Trophoblast cell (in vitro differentiated cells and primary cell): ENCODE measurements at regions not wholly inside any gene's neighbourhood (a gene's known extent, or its start where the extent isn't known, plus 50 kb on each side); places are given as distances from the start of the nearest gene placed in this dataset.

Experiments
- DNase-seq, 2 donors: peaks; one replicate each; pipeline ENCODE4 v3.0.0-alpha.2; 2016
- H2AFZ ChIP-seq: 2 replicates; pipeline ENCODE4 v1.6.1; 2013; ENCODE audit warnings: low read length, moderate library complexity, mild to moderate bottlenecking; ENCODE audit not compliant: insufficient read depth, poor library complexity
- H2AK5ac ChIP-seq: 2 replicates; pipeline ENCODE4 v1.6.1; 2013; ENCODE audit warnings: mild to moderate bottlenecking, low read length
- H2BK120ac ChIP-seq: 2 replicates; pipeline ENCODE4 v1.6.1; 2013; ENCODE audit warnings: low read length, mild to moderate bottlenecking, moderate library complexity; ENCODE audit not compliant: insufficient read depth, poor library complexity
- H2BK12ac ChIP-seq: 2 replicates; pipeline ENCODE4 v1.6.1; 2013; ENCODE audit warnings: mild to moderate bottlenecking, low read length, moderate library complexity
- H2BK5ac ChIP-seq: 2 replicates; pipeline ENCODE4 v1.6.1; 2013; ENCODE audit warnings: low read length, low read depth, moderate library complexity, mild to moderate bottlenecking; ENCODE audit not compliant: poor library complexity
- H3K14ac ChIP-seq: 2 replicates; pipeline ENCODE4 v1.6.1; 2013; ENCODE audit warnings: mild to moderate bottlenecking, low read length
- H3K18ac ChIP-seq: 2 replicates; pipeline ENCODE4 v1.6.1; 2013; ENCODE audit warnings: mild to moderate bottlenecking, low read length
- H3K23ac ChIP-seq: 2 replicates; pipeline ENCODE4 v1.6.1; 2013; ENCODE audit warnings: low read length
- H3K27ac ChIP-seq: 2 replicates; pipeline ENCODE4 v1.5.1; 2013; ENCODE audit warnings: low read depth, mild to moderate bottlenecking, inconsistent platforms, low read length, moderate library complexity
- H3K27me3 ChIP-seq: 2 replicates; pipeline ENCODE4 v1.6.1; 2013; ENCODE audit warnings: inconsistent platforms, mild to moderate bottlenecking, low read length, moderate library complexity; ENCODE audit not compliant: insufficient read depth
- H3K36me3 ChIP-seq, 2 experiments: 1 replicate in 1 of 2; 2 replicates in 1 of 2; pipeline ENCODE4 v1.6.1; 2013; ENCODE audit warnings: low read length in 2 of 2, mild to moderate bottlenecking in 2 of 2, moderate library complexity in 1 of 2; ENCODE audit not compliant: insufficient read depth in 2 of 2, control insufficient read depth in 1 of 2
- H3K4ac ChIP-seq: 2 replicates; pipeline ENCODE4 v1.6.1; 2013; ENCODE audit warnings: low read depth, mild to moderate bottlenecking, low read length, moderate library complexity
- H3K4me1 ChIP-seq, 2 experiments: 1 replicate in 1 of 2; 2 replicates in 1 of 2; pipeline ENCODE4 v1.6.1; 2013; ENCODE audit warnings: low read length in 2 of 2, mild to moderate bottlenecking in 2 of 2, moderate library complexity in 1 of 2; ENCODE audit not compliant: insufficient read depth in 2 of 2, control insufficient read depth in 1 of 2
- H3K4me2 ChIP-seq: 2 replicates; pipeline ENCODE4 v1.6.1; 2013; ENCODE audit warnings: inconsistent platforms, mild to moderate bottlenecking, low read length, moderate library complexity
- H3K4me3 ChIP-seq: 2 replicates; pipeline ENCODE4 v1.5.1; 2013; ENCODE audit warnings: mild to moderate bottlenecking, low read depth, low read length, inconsistent platforms
- H3K79me1 ChIP-seq: one replicate; pipeline ENCODE4 v1.6.1; 2013; ENCODE audit warnings: low read length
- H3K79me2 ChIP-seq: 2 replicates; pipeline ENCODE4 v1.6.1; 2013; ENCODE audit warnings: low read length, mild to moderate bottlenecking; ENCODE audit not compliant: control insufficient read depth, insufficient read depth, poor library complexity
- H3K9ac ChIP-seq: 2 replicates; pipeline ENCODE4 v1.6.1; 2013; ENCODE audit warnings: mild to moderate bottlenecking, low read length
- H3K9me3 ChIP-seq: 2 replicates; pipeline ENCODE4 v1.6.1; 2013; ENCODE audit warnings: low read depth, mild to moderate bottlenecking, control low read depth, inconsistent platforms, low read length; ENCODE audit not compliant: insufficient read depth
- H4K12ac ChIP-seq: 2 replicates; pipeline ENCODE4 v1.6.1; 2013; ENCODE audit warnings: low read depth, mild to moderate bottlenecking, low read length, moderate library complexity
- H4K8ac ChIP-seq: 2 replicates; pipeline ENCODE4 v1.6.1; 2013; ENCODE audit warnings: low read depth, mild to moderate bottlenecking, low read length, moderate library complexity
- H4K91ac ChIP-seq: one replicate; pipeline ENCODE4 v1.6.1; 2013; ENCODE audit warnings: low read depth, mild to moderate bottlenecking, low read length, moderate library complexity
- WGBS: extraction: QIAGEN DNeasy Blood & Tissue Kit; methylation state at CpG from one replicate; pipeline ENCODE4 v1.1.7; 2013; ENCODE audit warnings: missing lambda C conversion rate; ENCODE audit not compliant: insufficient read length, insufficient coverage; ENCODE audit errors: extremely low coverage; 5-methylcytosine and 5-hydroxymethylcytosine counted together

- H3K9me3 ChIP-seq: no peaks in the 10 kb centered on the region
- H3K4me2 ChIP-seq: no peak overlapping the region
- no peak overlapping the region for H3K4me3 ChIP-seq
- no peak overlapping the region for H2AK5ac ChIP-seq
- no peak overlapping the region for H2BK12ac ChIP-seq
- no peak overlapping the region for H3K4ac ChIP-seq
- no peak overlapping the region for H2BK5ac ChIP-seq
- H3K79me2 ChIP-seq: no peaks in the 10 kb centered on the region
- no peak overlapping the region for H3K18ac ChIP-seq
- no peak overlapping the region for H3K27ac ChIP-seq
- H3K23ac ChIP-seq: peak overlapping the region; percentile 98
- no peak overlapping the region for H3K9ac ChIP-seq
- no peak overlapping the region for H4K91ac ChIP-seq
- H3K14ac ChIP-seq: no peak overlapping the region
- H2BK120ac ChIP-seq: no peak overlapping the region
- no peaks in the 10 kb centered on the region for H3K4me1 ChIP-seq
- no CpG with 5 or more reads among the region's 4 CpGs for WGBS
- no peak overlapping the region for H2AFZ ChIP-seq
- no peak overlapping the region for H4K8ac ChIP-seq
- no peaks in the 10 kb centered on the region for H3K36me3 ChIP-seq
- no peaks in the 10 kb centered on the region for H3K79me1 ChIP-seq
- no peak overlapping the region for H4K12ac ChIP-seq
- DNase-seq: no peak
- H3K27me3 ChIP-seq: no peaks in the 10 kb centered on the region
Observed at GRCh38 chr19:28927456-28927855, 285.5 kb downstream of the UQCRFS1 start.

GRCh38 chr19:28920269-28921066 lies 292.5 kb downstream of the UQCRFS1 start:
- no CpG with 5 or more reads among the region's 17 CpGs for WGBS
- H3K4me3 ChIP-seq: no peak overlapping the region
- H2BK120ac ChIP-seq: no peak overlapping the region
- no peaks in the 10 kb centered on the region for H3K27me3 ChIP-seq
- no peak overlapping the region for H3K9ac ChIP-seq
- no peaks in the 10 kb centered on the region for H3K79me1 ChIP-seq
- H3K36me3 ChIP-seq: no peaks in the 10 kb centered on the region
- no peak overlapping the region for H4K12ac ChIP-seq
- H2BK12ac ChIP-seq: no peak overlapping the region
- no peak overlapping the region for H4K8ac ChIP-seq
- no peaks in the 10 kb centered on the region for H3K4me1 ChIP-seq
- H2BK5ac ChIP-seq: no peak overlapping the region
- no peaks in the 10 kb centered on the region for H3K9me3 ChIP-seq
- no peak overlapping the region for H3K4ac ChIP-seq
- DNase-seq: no peak
- H2AFZ ChIP-seq: no peak overlapping the region
- H3K14ac ChIP-seq: no peak overlapping the region
- no peak overlapping the region for H3K4me2 ChIP-seq
- no peak overlapping the region for H3K18ac ChIP-seq
- no peak overlapping the region for H3K23ac ChIP-seq
- no peak overlapping the region for H2AK5ac ChIP-seq
- no peak overlapping the region for H3K27ac ChIP-seq
- H3K79me2 ChIP-seq: no peaks in the 10 kb centered on the region
- no peak overlapping the region for H4K91ac ChIP-seq

- Histone ChIP-seq H3K9me3 (no peaks in the 10 kb centered on the region), H4K8ac (no peak overlapping the region), H3K27me3 (no peaks in the 10 kb centered on the region), H2BK120ac (no peak overlapping the region), H3K23ac (no peak overlapping the region), H3K4me2 (no peak overlapping the region), H4K91ac (no peak overlapping the region), H2AK5ac (no peak overlapping the region), H3K79me2 (no peaks in the 10 kb centered on the region), H3K4me3 (no peak overlapping the region), H3K36me3 (no peaks in the 10 kb centered on the region), H3K4ac (no peak overlapping the region), H3K4me1 (no peaks in the 10 kb centered on the region), H2BK5ac (no peak overlapping the region), H4K12ac (no peak overlapping the region), H2BK12ac (no peak overlapping the region), H3K27ac (no peak overlapping the region), H2AFZ (no peak overlapping the region), H3K14ac (no peak overlapping the region), H3K79me1 (no peaks in the 10 kb centered on the region), H3K18ac (no peak overlapping the region), H3K9ac (no peak overlapping the region)
- no CpG with 5 or more reads among the region's 8 CpGs for WGBS
- no peak for DNase-seq
Observed at GRCh38 chr19:28917621-28918020, 295.3 kb downstream of the UQCRFS1 start.

- no peak for DNase-seq
- no peaks in the 10 kb centered on the region for H3K36me3 ChIP-seq
- H3K4me2 ChIP-seq: no peak overlapping the region
- H3K4me1 ChIP-seq: no peaks in the 10 kb centered on the region
- no peak overlapping the region for H2AK5ac ChIP-seq
- H3K4me3 ChIP-seq: no peak overlapping the region
- H3K27me3 ChIP-seq: no peaks in the 10 kb centered on the region
- H3K23ac ChIP-seq: no peak overlapping the region
- no peak overlapping the region for H2BK5ac ChIP-seq
- no peak overlapping the region for H3K9ac ChIP-seq
- H4K8ac ChIP-seq: no peak overlapping the region
- no peak overlapping the region for H3K18ac ChIP-seq
- H3K27ac ChIP-seq: no peak overlapping the region
- H2BK120ac ChIP-seq: no peak overlapping the region
- H3K9me3 ChIP-seq: peaks cover 2% of the 10 kb centered on the region
- no peak overlapping the region for H4K91ac ChIP-seq
- no peak overlapping the region for H2AFZ ChIP-seq
- H2BK12ac ChIP-seq: no peak overlapping the region
- H3K79me2 ChIP-seq: no peaks in the 10 kb centered on the region
- no peak overlapping the region for H3K14ac ChIP-seq
- H3K4ac ChIP-seq: no peak overlapping the region
- H4K12ac ChIP-seq: no peak overlapping the region
- no CpG with 5 or more reads among the region's 8 CpGs for WGBS
- no peaks in the 10 kb centered on the region for H3K79me1 ChIP-seq
Observed at GRCh38 chr19:28915737-28916460, 297.1 kb downstream of the UQCRFS1 start.
